Neural progenitor cell (in vitro differentiated cells): ENCODE measurements at regions not wholly inside any gene's neighbourhood (a gene's known extent, or its start where the extent isn't known, plus 50 kb on each side); places are given as distances from the start of the nearest gene placed in this dataset.

ENCODE experiments used
- DNase-seq: peaks from one replicate; pipeline ENCODE4 v3.0.0-alpha.2; 2016; ENCODE audit warnings: low spot score
- H2AFZ ChIP-seq: fragments of 200-600 bp; sonication (generic); replicated peaks from 2 replicates; pipeline ENCODE4 v1.6.1; 2016; ENCODE audit warnings: antibody characterized with exemption
- H3F3A ChIP-seq: fragments of 200-600 bp; sonication (generic); 2 replicates; pipeline ENCODE4 v1.6.1; 2016; ENCODE audit warnings: antibody characterized with exemption, low read depth
- H3K27ac ChIP-seq: fragments of 200-600 bp; sonication (generic); 2 replicates; pipeline ENCODE4 v1.5.1; 2016; ENCODE audit warnings: mild to moderate bottlenecking
- H3K27me3 ChIP-seq: fragments of 200-600 bp; sonication (generic); 2 replicates; pipeline ENCODE4 v1.6.1; 2016; ENCODE audit warnings: mild to moderate bottlenecking, moderate library complexity
- H3K36me3 ChIP-seq: fragments of 200-600 bp; sonication (generic); 2 replicates; pipeline ENCODE4 v1.5.1; 2016
- H3K4me1 ChIP-seq: fragments of 200-600 bp; sonication (generic); 2 replicates; pipeline ENCODE4 v1.6.1; 2016; ENCODE audit warnings: mixed run types
- H3K4me2 ChIP-seq: fragments of 200-600 bp; sonication (generic); 2 replicates; pipeline ENCODE4 v1.6.1; 2016
- H3K4me3 ChIP-seq: fragments of 200-600 bp; sonication (generic); 2 replicates; pipeline ENCODE4 v1.5.1; 2016
- H3K79me2 ChIP-seq: fragments of 200-600 bp; sonication (generic); 2 replicates; pipeline ENCODE4 v1.6.1; 2016; ENCODE audit warnings: low read depth
- H3K9ac ChIP-seq: fragments of 200-600 bp; sonication (generic); 2 replicates; pipeline ENCODE4 v1.6.1; 2016
- H3K9me3 ChIP-seq: fragments of 200-600 bp; sonication (generic); 2 replicates; pipeline ENCODE4 v1.5.1; 2016; ENCODE audit warnings: low read depth
- H4K20me1 ChIP-seq: fragments of 200-600 bp; sonication (generic); 2 replicates; pipeline ENCODE4 v1.6.1; 2016; ENCODE audit warnings: low read depth
- H3K27ac Mint-ChIP-seq: 3 replicates; pipeline ENCODE4 v1.8.0; 2021; ENCODE audit warnings: mixed read lengths
- H3K27me3 Mint-ChIP-seq: 2 replicates; pipeline ENCODE4 v1.8.0; 2022; ENCODE audit warnings: low read depth, mild to moderate bottlenecking, inconsistent platforms, moderate library complexity, mixed read lengths; ENCODE audit not compliant: insufficient read depth
- H3K36me3 Mint-ChIP-seq: 3 replicates; pipeline ENCODE4 v1.8.0; 2021; ENCODE audit warnings: mixed read lengths
- H3K4me1 Mint-ChIP-seq: 3 replicates; pipeline ENCODE4 v1.8.0; 2021; ENCODE audit warnings: mixed read lengths
- H3K4me3 Mint-ChIP-seq: 3 replicates; pipeline ENCODE4 v1.8.0; 2021; ENCODE audit warnings: mild to moderate bottlenecking, moderate library complexity, mixed read lengths
- H3K9me3 Mint-ChIP-seq: 3 replicates; pipeline ENCODE4 v1.8.0; 2020; ENCODE audit warnings: mixed read lengths
- CTCF ChIP-seq: fragments of 200-600 bp; sonication (generic); IDR thresholded peaks from 2 replicates; pipeline ENCODE4 v1.5.1; 2017; ENCODE audit warnings: antibody characterized with exemption, mild to moderate bottlenecking
- EZH2 ChIP-seq: fragments of 200-600 bp; sonication (generic); IDR thresholded peaks from 2 replicates; pipeline ENCODE4 v1.6.1; 2017; ENCODE audit warnings: antibody characterized with exemption, mild to moderate bottlenecking, moderate library complexity
- EZH2phosphoT487 ChIP-seq: fragments of 200-600 bp; sonication (generic); IDR thresholded peaks from 2 replicates; pipeline ENCODE4 v1.6.1; 2017; ENCODE audit warnings: antibody characterized with exemption

GRCh38 chr6:145224450-145224849 is 510.9 kb downstream of the EPM2A start:
- no peak overlapping the region for H2AFZ ChIP-seq
- Mint-ChIP-seq H3K36me3 (no peaks in the 10 kb centered on the region), H3K4me1 (no peaks in the 10 kb centered on the region), H3K9me3 (no peaks in the 10 kb centered on the region), H3K27me3 (no peaks in the 10 kb centered on the region), H3K4me3 (no peak overlapping the region), H3K27ac (no peak overlapping the region)
- H3K36me3 ChIP-seq = no peaks in the 10 kb centered on the region
- H3K9me3 ChIP-seq = no peaks in the 10 kb centered on the region
- no peak overlapping the region for H3K27ac ChIP-seq
- H3K27me3 ChIP-seq = no peaks in the 10 kb centered on the region
- TF ChIP-seq CTCF (no peak), EZH2 (no peak), EZH2phosphoT487 (no peak)
- no peaks in the 10 kb centered on the region for H3K79me2 ChIP-seq
- no peak for DNase-seq
- H3K4me2 ChIP-seq = no peak overlapping the region
- H3K4me1 ChIP-seq = no peaks in the 10 kb centered on the region
- H3K4me3 ChIP-seq = no peak overlapping the region
- H3F3A ChIP-seq = no peaks in the 10 kb centered on the region
- no peak overlapping the region for H3K9ac ChIP-seq
- no peaks in the 10 kb centered on the region for H4K20me1 ChIP-seq

- no peaks in the 10 kb centered on the region for H3F3A ChIP-seq
- H3K4me3 Mint-ChIP-seq = no peak overlapping the region
- no peak overlapping the region for H3K4me3 ChIP-seq
- no peaks in the 10 kb centered on the region for H3K4me1 ChIP-seq
- no peaks in the 10 kb centered on the region for H3K9me3 ChIP-seq
- no peak overlapping the region for H3K27ac ChIP-seq
- no peaks in the 10 kb centered on the region for H3K4me1 Mint-ChIP-seq
- H3K79me2 ChIP-seq = no peaks in the 10 kb centered on the region
- H3K27me3 Mint-ChIP-seq = no peaks in the 10 kb centered on the region
- no peak overlapping the region for H3K27ac Mint-ChIP-seq
- no peaks in the 10 kb centered on the region for H3K36me3 ChIP-seq
- H3K27me3 ChIP-seq = no peaks in the 10 kb centered on the region
- H3K36me3 Mint-ChIP-seq = no peaks in the 10 kb centered on the region
- no peaks in the 10 kb centered on the region for H3K9me3 Mint-ChIP-seq
- no peak overlapping the region for H3K9ac ChIP-seq
- TF ChIP-seq EZH2 (no peak), CTCF (no peak), EZH2phosphoT487 (no peak)
- no peak for DNase-seq
- no peaks in the 10 kb centered on the region for H4K20me1 ChIP-seq
- H3K4me2 ChIP-seq = no peak overlapping the region
- H2AFZ ChIP-seq = no peak overlapping the region
Measured at GRCh38 chr6:145225500-145225899, 509.8 kb downstream of the EPM2A start.

GRCh38 chr6:145227593-145227992 is 507.7 kb downstream of the EPM2A start:
- no peaks in the 10 kb centered on the region for H3K36me3 Mint-ChIP-seq
- H3K4me1 Mint-ChIP-seq = no peaks in the 10 kb centered on the region
- no peak for DNase-seq
- H3K4me3 Mint-ChIP-seq = no peak overlapping the region
- no peak for TF ChIP-seq EZH2phosphoT487
- no peak for TF ChIP-seq CTCF
- no peak for TF ChIP-seq EZH2
- no peaks in the 10 kb centered on the region for H3K4me1 ChIP-seq
- H3K27me3 ChIP-seq = no peaks in the 10 kb centered on the region
- no peaks in the 10 kb centered on the region for H3K36me3 ChIP-seq
- no peak overlapping the region for H3K4me2 ChIP-seq
- no peak overlapping the region for H2AFZ ChIP-seq
- H3K9me3 Mint-ChIP-seq = no peaks in the 10 kb centered on the region
- no peak overlapping the region for H3K27ac Mint-ChIP-seq
- no peaks in the 10 kb centered on the region for H4K20me1 ChIP-seq
- no peak overlapping the region for H3K27ac ChIP-seq
- H3K79me2 ChIP-seq = no peaks in the 10 kb centered on the region
- H3K4me3 ChIP-seq = no peak overlapping the region
- no peaks in the 10 kb centered on the region for H3K9me3 ChIP-seq
- no peak overlapping the region for H3K9ac ChIP-seq
- no peaks in the 10 kb centered on the region for H3K27me3 Mint-ChIP-seq
- no peaks in the 10 kb centered on the region for H3F3A ChIP-seq
